ENCODE measurements at regions not wholly inside any gene's neighbourhood (a gene's known extent, or its start where the extent isn't known, plus 50 kb on each side); places are given as distances from the start of the nearest gene placed in this dataset.

GRCh38 chr3:34301313-34301712, 502.9 kb downstream of the PDCD6IP start:
- H3K36me3 ChIP-seq (ENCODE audit: control insufficient read depth, insufficient read depth, low read length), result no peaks in the 10 kb centered on the region
- WGBS, 2 experiments, result 93 to 95% methylated on average over 2 of the region's 2 CpGs
- peaks cover 14% of the 10 kb centered on the region for H3K4me1 ChIP-seq (ENCODE audit: control insufficient read depth, insufficient read depth, low read length)
- H3K27me3 ChIP-seq (ENCODE audit: control insufficient read depth, insufficient read depth, low read length, poor library complexity, severe bottlenecking), result no peaks in the 10 kb centered on the region
- no peak overlapping the region for H3K27ac ChIP-seq (ENCODE audit: insufficient read depth, low read depth, low read length, poor library complexity, severe bottlenecking)
- H3K9me3 ChIP-seq (ENCODE audit: control insufficient read depth, low read length), result no peaks in the 10 kb centered on the region
- H3K4me3 ChIP-seq (ENCODE audit: insufficient read depth, low read depth, low read length), result no peak overlapping the region

- Histone ChIP-seq H3K9me3 (ENCODE audit: control insufficient read depth, low read length) (no peaks in the 10 kb centered on the region), H3K27ac (ENCODE audit: insufficient read depth, low read depth, low read length, poor library complexity, severe bottlenecking) (no peak overlapping the region), H3K4me1 (ENCODE audit: control insufficient read depth, insufficient read depth, low read length) (peaks cover 14% of the 10 kb centered on the region), H3K4me3 (ENCODE audit: insufficient read depth, low read depth, low read length) (no peak overlapping the region), H3K36me3 (ENCODE audit: control insufficient read depth, insufficient read depth, low read length) (no peaks in the 10 kb centered on the region), H3K27me3 (ENCODE audit: control insufficient read depth, insufficient read depth, low read length, poor library complexity, severe bottlenecking) (no peaks in the 10 kb centered on the region)
- WGBS, 2 experiments, result 93 to 96% methylated on average over 6 of the region's 6 CpGs
Measured at GRCh38 chr3:34305266-34305665, 506.8 kb downstream of the PDCD6IP start.

GRCh38 chr3:34312684-34313083, 514.3 kb downstream of the PDCD6IP start:
- Histone ChIP-seq H3K27me3 (ENCODE audit: control insufficient read depth, insufficient read depth, low read length, poor library complexity, severe bottlenecking) (no peaks in the 10 kb centered on the region), H3K36me3 (ENCODE audit: control insufficient read depth, insufficient read depth, low read length) (no peaks in the 10 kb centered on the region), H3K4me3 (ENCODE audit: insufficient read depth, low read depth, low read length) (no peak overlapping the region), H3K9me3 (ENCODE audit: control insufficient read depth, low read length) (no peaks in the 10 kb centered on the region), H3K27ac (ENCODE audit: insufficient read depth, low read depth, low read length, poor library complexity, severe bottlenecking) (no peak overlapping the region), H3K4me1 (ENCODE audit: control insufficient read depth, insufficient read depth, low read length) (no peaks in the 10 kb centered on the region)
- 89 to 90% methylated on average over 5 of the region's 5 CpGs for WGBS, 2 experiments

GRCh38 chr3:34319881-34320280, 521.5 kb downstream of the PDCD6IP start:
- 91 to 97% methylated on average over 4 of the region's 4 CpGs for WGBS, 2 experiments

GRCh38 chr3:34323517-34323916, 525.1 kb downstream of the PDCD6IP start:
- no peak overlapping the region for H3K4me3 ChIP-seq (ENCODE audit: insufficient read depth, low read depth, low read length)
- H3K27ac ChIP-seq (ENCODE audit: insufficient read depth, low read depth, low read length, poor library complexity, severe bottlenecking), result no peak overlapping the region
- WGBS, 2 experiments, result 82 to 94% methylated on average over 1 to 2 of the region's 2 CpGs
- H3K27me3 ChIP-seq (ENCODE audit: control insufficient read depth, insufficient read depth, low read length, poor library complexity, severe bottlenecking), result no peaks in the 10 kb centered on the region
- no peaks in the 10 kb centered on the region for H3K9me3 ChIP-seq (ENCODE audit: control insufficient read depth, low read length)
- H3K4me1 ChIP-seq (ENCODE audit: control insufficient read depth, insufficient read depth, low read length), result no peaks in the 10 kb centered on the region
- H3K36me3 ChIP-seq (ENCODE audit: control insufficient read depth, insufficient read depth, low read length), result no peaks in the 10 kb centered on the region

More at GRCh38 chr3:34319881-34320280, 521.5 kb downstream of the PDCD6IP start:
- no peak overlapping the region for H3K27ac ChIP-seq (ENCODE audit: insufficient read depth, low read depth, low read length, poor library complexity, severe bottlenecking)
- H3K4me3 ChIP-seq (ENCODE audit: insufficient read depth, low read depth, low read length), result no peak overlapping the region
- no peaks in the 10 kb centered on the region for H3K4me1 ChIP-seq (ENCODE audit: control insufficient read depth, insufficient read depth, low read length)
- H3K27me3 ChIP-seq (ENCODE audit: control insufficient read depth, insufficient read depth, low read length, poor library complexity, severe bottlenecking), result no peaks in the 10 kb centered on the region
- no peaks in the 10 kb centered on the region for H3K36me3 ChIP-seq (ENCODE audit: control insufficient read depth, insufficient read depth, low read length)
- H3K9me3 ChIP-seq (ENCODE audit: control insufficient read depth, low read length), result no peaks in the 10 kb centered on the region

GRCh38 chr3:34346656-34347055, 548.2 kb downstream of the PDCD6IP start:
- Histone ChIP-seq H3K4me1 (ENCODE audit: control insufficient read depth, insufficient read depth, low read length) (no peaks in the 10 kb centered on the region), H3K27me3 (ENCODE audit: control insufficient read depth, insufficient read depth, low read length, poor library complexity, severe bottlenecking) (no peaks in the 10 kb centered on the region), H3K27ac (ENCODE audit: insufficient read depth, low read depth, low read length, poor library complexity, severe bottlenecking) (no peak overlapping the region), H3K4me3 (ENCODE audit: insufficient read depth, low read depth, low read length) (no peak overlapping the region), H3K36me3 (ENCODE audit: control insufficient read depth, insufficient read depth, low read length) (no peaks in the 10 kb centered on the region), H3K9me3 (ENCODE audit: control insufficient read depth, low read length) (no peaks in the 10 kb centered on the region)
- WGBS, 2 experiments, result 88 to 94% methylated on average over 4 of the region's 4 CpGs

- H3K9me3 ChIP-seq (ENCODE audit: control insufficient read depth, low read length), result no peaks in the 10 kb centered on the region
- H3K4me3 ChIP-seq (ENCODE audit: insufficient read depth, low read depth, low read length), result no peak overlapping the region
- no peaks in the 10 kb centered on the region for H3K36me3 ChIP-seq (ENCODE audit: control insufficient read depth, insufficient read depth, low read length)
- H3K27me3 ChIP-seq (ENCODE audit: control insufficient read depth, insufficient read depth, low read length, poor library complexity, severe bottlenecking), result no peaks in the 10 kb centered on the region
- WGBS, 2 experiments, result 87 to 92% methylated on average over 3 to 4 of the region's 5 CpGs
- H3K4me1 ChIP-seq (ENCODE audit: control insufficient read depth, insufficient read depth, low read length), result no peaks in the 10 kb centered on the region
- no peak overlapping the region for H3K27ac ChIP-seq (ENCODE audit: insufficient read depth, low read depth, low read length, poor library complexity, severe bottlenecking)
Measured at GRCh38 chr3:34351882-34352777, 553.7 kb downstream of the PDCD6IP start.

GRCh38 chr3:34352778-34353331, 554.4 kb downstream of the PDCD6IP start:
- WGBS, 2 experiments, result 89 to 98% methylated on average over 2 of the region's 2 CpGs
- Histone ChIP-seq H3K27me3 (ENCODE audit: control insufficient read depth, insufficient read depth, low read length, poor library complexity, severe bottlenecking) (no peaks in the 10 kb centered on the region), H3K9me3 (ENCODE audit: control insufficient read depth, low read length) (no peaks in the 10 kb centered on the region), H3K36me3 (ENCODE audit: control insufficient read depth, insufficient read depth, low read length) (no peaks in the 10 kb centered on the region), H3K4me1 (ENCODE audit: control insufficient read depth, insufficient read depth, low read length) (no peaks in the 10 kb centered on the region), H3K27ac (ENCODE audit: insufficient read depth, low read depth, low read length, poor library complexity, severe bottlenecking) (no peak overlapping the region), H3K4me3 (ENCODE audit: insufficient read depth, low read depth, low read length) (no peak overlapping the region)

GRCh38 chr3:34357461-34357860, 559.0 kb downstream of the PDCD6IP start:
- Histone ChIP-seq H3K27me3 (ENCODE audit: control insufficient read depth, insufficient read depth, low read length, poor library complexity, severe bottlenecking) (no peaks in the 10 kb centered on the region), H3K36me3 (ENCODE audit: control insufficient read depth, insufficient read depth, low read length) (no peaks in the 10 kb centered on the region), H3K27ac (ENCODE audit: insufficient read depth, low read depth, low read length, poor library complexity, severe bottlenecking) (no peak overlapping the region), H3K4me3 (ENCODE audit: insufficient read depth, low read depth, low read length) (no peak overlapping the region), H3K4me1 (ENCODE audit: control insufficient read depth, insufficient read depth, low read length) (no peaks in the 10 kb centered on the region), H3K9me3 (ENCODE audit: control insufficient read depth, low read length) (no peaks in the 10 kb centered on the region)
- WGBS, 2 experiments, result 91 to 93% methylated on average over 4 of the region's 4 CpGs

GRCh38 chr3:34359064-34359463, 560.6 kb downstream of the PDCD6IP start:
- H3K27me3 ChIP-seq (ENCODE audit: control insufficient read depth, insufficient read depth, low read length, poor library complexity, severe bottlenecking), result no peaks in the 10 kb centered on the region
- H3K9me3 ChIP-seq (ENCODE audit: control insufficient read depth, low read length), result no peaks in the 10 kb centered on the region
- H3K4me3 ChIP-seq (ENCODE audit: insufficient read depth, low read depth, low read length), result no peak overlapping the region
- WGBS, 2 experiments, result 75 to 90% methylated on average over 2 of the region's 2 CpGs
- H3K4me1 ChIP-seq (ENCODE audit: control insufficient read depth, insufficient read depth, low read length), result no peaks in the 10 kb centered on the region
- no peak overlapping the region for H3K27ac ChIP-seq (ENCODE audit: insufficient read depth, low read depth, low read length, poor library complexity, severe bottlenecking)
- no peaks in the 10 kb centered on the region for H3K36me3 ChIP-seq (ENCODE audit: control insufficient read depth, insufficient read depth, low read length)

Data from ectodermal cell (in vitro differentiated cells).